PC-9 (cell line): ENCODE measurements at regions not wholly inside any gene's neighbourhood (a gene's known extent, or its start where the extent isn't known, plus 50 kb on each side); places are given as distances from the start of the nearest gene placed in this dataset.

ENCODE experiments used
- CTCF ChIP-seq: fragments of 200-600 bp; sonication (generic); conservative IDR thresholded peaks from 2 replicates; pipeline ENCODE4 v1.6.1; 2017; ENCODE audit warnings: mixed run types, antibody characterized with exemption, mild to moderate bottlenecking, moderate library complexity
- EZH2 ChIP-seq: fragments of 200-600 bp; sonication (generic); IDR thresholded peaks from 2 replicates; pipeline ENCODE4 v1.8.0; 2017; ENCODE audit warnings: antibody characterized with exemption, low read depth

- TF ChIP-seq CTCF (no peak), EZH2 (no peak)
Observed at GRCh38 chr9:89815061-89815902, 210.5 kb downstream of the GADD45G start.
